ENCODE measurements at regions not wholly inside any gene's neighbourhood (a gene's known extent, or its start where the extent isn't known, plus 50 kb on each side); places are given as distances from the start of the nearest gene placed in this dataset.

DNA sequence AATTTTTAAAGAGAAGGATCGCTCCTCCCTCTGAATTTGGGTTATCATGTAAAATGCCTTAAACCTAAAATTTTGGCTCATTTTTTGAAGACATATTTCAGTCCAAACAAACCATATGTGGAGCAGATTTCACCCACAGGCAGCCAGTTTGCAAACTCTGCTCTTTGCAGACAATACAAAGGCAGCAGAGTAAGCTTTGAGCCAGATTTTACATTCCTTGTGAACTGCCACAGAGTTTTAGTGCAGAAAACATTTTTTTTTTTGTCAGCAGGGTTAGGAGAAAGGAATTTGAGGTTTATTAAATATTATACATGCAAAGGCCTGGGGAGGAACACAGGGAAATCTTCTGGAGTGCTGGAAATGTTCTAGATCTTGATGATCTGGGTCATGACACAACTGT lies 171.9 kb upstream of the FN1 start:
- Histone ChIP-seq H3K9me2 (replicated peaks; ENCODE audit: low read depth, low read length) (no peaks in the 10 kb centered on the region), H3K4me3 (ENCODE audit: low read length, poor library complexity, severe bottlenecking) (no peak overlapping the region), H3K79me2 (ENCODE audit: insufficient read depth, low read length) (no peaks in the 10 kb centered on the region), H3K4me1 (ENCODE audit: insufficient read depth, low read length, poor library complexity, severe bottlenecking) (no peaks in the 10 kb centered on the region), H3K9me3 (ENCODE audit: insufficient read depth, low read depth, low read length) (no peaks in the 10 kb centered on the region), H3K36me3 (ENCODE audit: insufficient read depth, low read length) (no peaks in the 10 kb centered on the region), H3K4me2 (ENCODE audit: low read depth, low read length, poor library complexity, severe bottlenecking) (no peak overlapping the region), H3K9ac (ENCODE audit: low read depth, low read length, poor library complexity, severe bottlenecking) (no peak overlapping the region), H2AFZ (ENCODE audit: low read length) (no peak overlapping the region), H4K20me1 (ENCODE audit: insufficient read depth, low read length, poor library complexity, severe bottlenecking) (no peaks in the 10 kb centered on the region), H3K27me3 (ENCODE audit: insufficient read depth, low read length, poor library complexity, severe bottlenecking) (no peaks in the 10 kb centered on the region), H3F3A (ENCODE audit: low read depth) (no peaks in the 10 kb centered on the region)
- TF ChIP-seq CTCF (conservative IDR thresholded peaks at IDR 0.05; ENCODE audit: low read length) (no peak), EZH2phosphoT487 (IDR thresholded peaks at IDR 0.05; ENCODE audit: borderline replicate concordance) (no peak)

GRCh38 chr2:215606219-215606618 lies 170.4 kb upstream of the FN1 start:
- Histone ChIP-seq H3K36me3 (ENCODE audit: insufficient read depth, low read length) (no peaks in the 10 kb centered on the region), H3K4me3 (ENCODE audit: low read length, poor library complexity, severe bottlenecking) (no peak overlapping the region), H3F3A (ENCODE audit: low read depth) (no peaks in the 10 kb centered on the region), H3K9me3 (ENCODE audit: insufficient read depth, low read depth, low read length) (no peaks in the 10 kb centered on the region), H4K20me1 (ENCODE audit: insufficient read depth, low read length, poor library complexity, severe bottlenecking) (no peaks in the 10 kb centered on the region), H3K9me2 (replicated peaks; ENCODE audit: low read depth, low read length) (no peaks in the 10 kb centered on the region), H3K9ac (ENCODE audit: low read depth, low read length, poor library complexity, severe bottlenecking) (no peak overlapping the region), H3K4me1 (ENCODE audit: insufficient read depth, low read length, poor library complexity, severe bottlenecking) (no peaks in the 10 kb centered on the region), H2AFZ (ENCODE audit: low read length) (no peak overlapping the region), H3K27me3 (ENCODE audit: insufficient read depth, low read length, poor library complexity, severe bottlenecking) (no peaks in the 10 kb centered on the region), H3K4me2 (ENCODE audit: low read depth, low read length, poor library complexity, severe bottlenecking) (no peak overlapping the region), H3K79me2 (ENCODE audit: insufficient read depth, low read length) (no peaks in the 10 kb centered on the region)
- TF ChIP-seq CTCF (conservative IDR thresholded peaks at IDR 0.05; ENCODE audit: low read length) (no peak), EZH2phosphoT487 (IDR thresholded peaks at IDR 0.05; ENCODE audit: borderline replicate concordance) (no peak)

GRCh38 chr2:215605214-215605613 lies 169.3 kb upstream of the FN1 start:
- Histone ChIP-seq H2AFZ (ENCODE audit: low read length) (no peak overlapping the region), H3F3A (ENCODE audit: low read depth) (no peaks in the 10 kb centered on the region), H3K4me2 (ENCODE audit: low read depth, low read length, poor library complexity, severe bottlenecking) (no peak overlapping the region), H3K27me3 (ENCODE audit: insufficient read depth, low read length, poor library complexity, severe bottlenecking) (no peaks in the 10 kb centered on the region), H4K20me1 (ENCODE audit: insufficient read depth, low read length, poor library complexity, severe bottlenecking) (no peaks in the 10 kb centered on the region), H3K9me2 (replicated peaks; ENCODE audit: low read depth, low read length) (no peaks in the 10 kb centered on the region), H3K9ac (ENCODE audit: low read depth, low read length, poor library complexity, severe bottlenecking) (no peak overlapping the region), H3K36me3 (ENCODE audit: insufficient read depth, low read length) (no peaks in the 10 kb centered on the region), H3K4me1 (ENCODE audit: insufficient read depth, low read length, poor library complexity, severe bottlenecking) (no peaks in the 10 kb centered on the region), H3K79me2 (ENCODE audit: insufficient read depth, low read length) (no peaks in the 10 kb centered on the region), H3K4me3 (ENCODE audit: low read length, poor library complexity, severe bottlenecking) (no peak overlapping the region), H3K9me3 (ENCODE audit: insufficient read depth, low read depth, low read length) (no peaks in the 10 kb centered on the region)
- TF ChIP-seq CTCF (conservative IDR thresholded peaks at IDR 0.05; ENCODE audit: low read length) (no peak), EZH2phosphoT487 (IDR thresholded peaks at IDR 0.05; ENCODE audit: borderline replicate concordance) (no peak)
